SH-SY5Y (cell line): ENCODE measurements at regions not wholly inside any gene's neighbourhood (a gene's known extent, or its start where the extent isn't known, plus 50 kb on each side); places are given as distances from the start of the nearest gene placed in this dataset.

Source experiments
- GATA2 ChIP-seq: IDR thresholded peaks from 2 replicates; pipeline ENCODE4 v1.6.1; 2011; ENCODE audit warnings: mild to moderate bottlenecking, low read depth, low read length
- GATA3 ChIP-seq: IDR thresholded peaks from 2 replicates; pipeline ENCODE4 v1.6.1; 2011; ENCODE audit warnings: low read depth, mild to moderate bottlenecking, low read length, moderate library complexity

DNA sequence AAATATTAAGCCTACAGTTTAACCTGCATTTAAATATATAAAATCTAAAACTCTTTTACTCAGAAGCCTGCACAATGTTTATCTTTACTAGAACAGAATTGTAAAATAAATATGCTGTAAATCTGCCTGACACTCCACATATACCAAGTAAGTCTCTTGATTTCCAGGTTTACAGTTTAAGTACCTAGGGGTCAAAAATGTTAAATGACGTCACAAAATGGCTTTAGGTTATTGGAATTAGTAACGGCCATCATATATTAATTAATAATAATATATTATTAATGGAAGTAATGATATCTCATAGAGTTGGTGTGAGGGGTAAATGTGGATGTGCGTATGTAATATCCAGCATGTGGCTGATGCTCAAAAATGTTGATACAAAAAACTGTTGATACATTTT, 114.8 kb upstream of the ANO5 start:
- TF ChIP-seq GATA2 = no peak
- no peak for TF ChIP-seq GATA3
